ENCODE measurements at regions not wholly inside any gene's neighbourhood (a gene's known extent, or its start where the extent isn't known, plus 50 kb on each side); places are given as distances from the start of the nearest gene placed in this dataset.

DNA sequence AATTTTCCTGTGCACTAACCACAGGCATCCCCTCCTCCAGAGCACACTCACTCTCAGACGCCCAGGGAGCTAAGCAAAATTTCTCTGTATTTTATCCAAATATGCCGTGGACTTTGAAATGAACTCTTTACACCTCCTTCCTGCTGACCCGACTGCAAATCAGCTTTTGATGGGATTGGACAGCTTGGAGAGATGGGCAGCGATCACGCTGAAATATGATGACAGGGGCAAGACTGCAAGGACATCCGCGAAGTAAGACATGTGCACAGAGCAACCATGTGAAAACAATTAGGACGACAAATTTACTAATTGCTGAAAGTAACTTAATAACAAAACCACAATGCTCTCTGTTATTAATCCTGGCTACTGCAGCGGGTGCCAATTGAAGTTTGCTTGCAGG lies 64.6 kb upstream of the CLDN14 start:
- Histone ChIP-seq H3K27me3 (ENCODE audit: insufficient read depth, poor library complexity, severe bottlenecking) (peaks cover 24% of the 10 kb centered on the region), H3K27ac (replicated peaks) (no peak overlapping the region), H3K4me3 (replicated peaks; ENCODE audit: insufficient read depth, low read length) (no peak overlapping the region)
- TF ChIP-seq POLR2AphosphoS5 (IDR thresholded peaks at IDR 0.05; ENCODE audit: low read depth): no peak
- no peak for TF ChIP-seq GABPA (IDR thresholded peaks at IDR 0.05; ENCODE audit: low read depth)
- TF ChIP-seq, protein P1, sequence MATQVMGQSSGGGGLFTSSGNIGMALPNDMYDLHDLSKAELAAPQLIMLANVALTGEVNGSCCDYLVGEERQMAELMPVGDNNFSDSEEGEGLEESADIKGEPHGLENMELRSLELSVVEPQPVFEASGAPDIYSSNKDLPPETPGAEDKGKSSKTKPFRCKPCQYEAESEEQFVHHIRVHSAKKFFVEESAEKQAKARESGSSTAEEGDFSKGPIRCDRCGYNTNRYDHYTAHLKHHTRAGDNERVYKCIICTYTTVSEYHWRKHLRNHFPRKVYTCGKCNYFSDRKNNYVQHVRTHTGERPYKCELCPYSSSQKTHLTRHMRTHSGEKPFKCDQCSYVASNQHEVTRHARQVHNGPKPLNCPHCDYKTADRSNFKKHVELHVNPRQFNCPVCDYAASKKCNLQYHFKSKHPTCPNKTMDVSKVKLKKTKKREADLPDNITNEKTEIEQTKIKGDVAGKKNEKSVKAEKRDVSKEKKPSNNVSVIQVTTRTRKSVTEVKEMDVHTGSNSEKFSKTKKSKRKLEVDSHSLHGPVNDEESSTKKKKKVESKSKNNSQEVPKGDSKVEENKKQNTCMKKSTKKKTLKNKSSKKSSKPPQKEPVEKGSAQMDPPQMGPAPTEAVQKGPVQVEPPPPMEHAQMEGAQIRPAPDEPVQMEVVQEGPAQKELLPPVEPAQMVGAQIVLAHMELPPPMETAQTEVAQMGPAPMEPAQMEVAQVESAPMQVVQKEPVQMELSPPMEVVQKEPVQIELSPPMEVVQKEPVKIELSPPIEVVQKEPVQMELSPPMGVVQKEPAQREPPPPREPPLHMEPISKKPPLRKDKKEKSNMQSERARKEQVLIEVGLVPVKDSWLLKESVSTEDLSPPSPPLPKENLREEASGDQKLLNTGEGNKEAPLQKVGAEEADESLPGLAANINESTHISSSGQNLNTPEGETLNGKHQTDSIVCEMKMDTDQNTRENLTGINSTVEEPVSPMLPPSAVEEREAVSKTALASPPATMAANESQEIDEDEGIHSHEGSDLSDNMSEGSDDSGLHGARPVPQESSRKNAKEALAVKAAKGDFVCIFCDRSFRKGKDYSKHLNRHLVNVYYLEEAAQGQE (IDR thresholded peaks at IDR 0.05; ENCODE audit: insufficient replicate concordance, low read depth): no peak
- no peak for TF ChIP-seq SPI1 (IDR thresholded peaks at IDR 0.05; ENCODE audit: borderline replicate concordance, low read depth)
- no peak for DNase-seq (ENCODE audit: low read depth in 1 of 2, low spot score in 1 of 2)

DNA sequence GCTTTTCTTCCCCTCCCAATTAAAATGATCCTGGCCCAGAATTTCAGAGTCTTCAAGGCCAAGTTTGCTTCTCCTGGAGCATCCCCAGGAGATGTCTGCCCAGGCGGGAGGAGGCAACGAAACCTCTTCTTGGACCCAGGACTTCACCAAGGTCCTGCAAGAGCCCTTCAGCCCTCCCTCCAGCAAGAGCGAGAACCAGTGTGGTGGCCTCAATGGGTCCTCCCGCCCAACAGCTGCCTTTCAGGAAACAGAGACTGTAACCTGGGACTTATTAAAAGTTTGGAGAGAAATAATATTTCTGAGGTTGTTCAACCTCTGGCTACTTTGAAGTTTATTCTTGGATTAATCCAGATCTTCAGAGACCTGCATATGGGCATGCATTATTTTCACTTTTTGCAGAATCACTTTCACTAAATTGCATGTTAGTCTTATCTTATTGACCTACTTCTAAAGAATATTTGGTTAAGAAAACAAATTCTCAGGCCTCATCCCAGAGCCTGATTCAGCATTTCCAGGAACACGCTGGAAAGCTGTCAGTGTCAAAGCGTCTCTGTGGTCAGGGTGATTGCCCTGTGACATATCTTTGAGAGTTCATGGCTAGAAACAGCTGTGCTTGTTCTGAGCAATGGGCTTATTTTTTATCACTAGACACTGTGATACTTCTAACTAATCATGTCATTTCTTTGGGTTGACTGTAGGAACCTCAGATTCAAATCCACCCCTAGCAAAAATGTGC lies 66.0 kb upstream of the CLDN14 start:
- no peak for DNase-seq (ENCODE audit: low read depth in 1 of 2, low spot score in 1 of 2)
- Histone ChIP-seq H3K27me3 (ENCODE audit: insufficient read depth, poor library complexity, severe bottlenecking) (peaks cover 24% of the 10 kb centered on the region), H3K27ac (replicated peaks) (no peak overlapping the region), H3K4me3 (replicated peaks; ENCODE audit: insufficient read depth, low read length) (no peak overlapping the region)
- TF ChIP-seq, protein P2, sequence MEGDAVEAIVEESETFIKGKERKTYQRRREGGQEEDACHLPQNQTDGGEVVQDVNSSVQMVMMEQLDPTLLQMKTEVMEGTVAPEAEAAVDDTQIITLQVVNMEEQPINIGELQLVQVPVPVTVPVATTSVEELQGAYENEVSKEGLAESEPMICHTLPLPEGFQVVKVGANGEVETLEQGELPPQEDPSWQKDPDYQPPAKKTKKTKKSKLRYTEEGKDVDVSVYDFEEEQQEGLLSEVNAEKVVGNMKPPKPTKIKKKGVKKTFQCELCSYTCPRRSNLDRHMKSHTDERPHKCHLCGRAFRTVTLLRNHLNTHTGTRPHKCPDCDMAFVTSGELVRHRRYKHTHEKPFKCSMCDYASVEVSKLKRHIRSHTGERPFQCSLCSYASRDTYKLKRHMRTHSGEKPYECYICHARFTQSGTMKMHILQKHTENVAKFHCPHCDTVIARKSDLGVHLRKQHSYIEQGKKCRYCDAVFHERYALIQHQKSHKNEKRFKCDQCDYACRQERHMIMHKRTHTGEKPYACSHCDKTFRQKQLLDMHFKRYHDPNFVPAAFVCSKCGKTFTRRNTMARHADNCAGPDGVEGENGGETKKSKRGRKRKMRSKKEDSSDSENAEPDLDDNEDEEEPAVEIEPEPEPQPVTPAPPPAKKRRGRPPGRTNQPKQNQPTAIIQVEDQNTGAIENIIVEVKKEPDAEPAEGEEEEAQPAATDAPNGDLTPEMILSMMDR (IDR thresholded peaks at IDR 0.05; ENCODE audit: insufficient read depth, low read length): no peak
- TF ChIP-seq SPI1 (IDR thresholded peaks at IDR 0.05; ENCODE audit: borderline replicate concordance, low read depth) (no peak), POLR2AphosphoS5 (IDR thresholded peaks at IDR 0.05; ENCODE audit: low read depth) (no peak)

DNA sequence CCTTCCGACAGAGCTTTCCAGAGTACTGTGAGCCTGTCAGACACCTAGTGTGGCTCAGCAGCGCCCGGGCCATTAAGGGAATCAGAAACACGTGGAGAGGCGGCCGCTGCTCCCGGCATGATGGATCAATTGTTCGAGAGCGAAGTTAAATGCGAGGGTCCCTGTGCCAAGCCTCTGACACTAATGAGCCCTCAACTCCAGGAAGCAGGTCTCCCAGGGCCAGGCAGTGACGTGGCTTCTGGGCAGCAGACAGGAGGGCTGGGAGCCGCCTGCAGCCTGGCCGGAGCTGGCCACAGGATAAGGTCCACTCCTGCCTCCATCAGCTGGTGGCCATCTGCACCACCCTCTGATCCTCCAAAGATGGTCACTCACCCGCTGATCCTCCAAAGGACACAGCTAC lies 67.5 kb upstream of the CLDN14 start:
- no peak for DNase-seq (ENCODE audit: low read depth in 1 of 2, low spot score in 1 of 2)
- Histone ChIP-seq H3K4me3 (replicated peaks; ENCODE audit: insufficient read depth, low read length) (no peak overlapping the region), H3K27ac (replicated peaks) (no peak overlapping the region), H3K27me3 (ENCODE audit: insufficient read depth, poor library complexity, severe bottlenecking) (peaks cover 16% of the 10 kb centered on the region)
- no peak for TF ChIP-seq POLR2AphosphoS5 (IDR thresholded peaks at IDR 0.05; ENCODE audit: low read depth)
- TF ChIP-seq, protein P2 (IDR thresholded peaks at IDR 0.05; ENCODE audit: insufficient read depth, low read length): no peak
- TF ChIP-seq, protein P1 (IDR thresholded peaks at IDR 0.05; ENCODE audit: insufficient replicate concordance, low read depth): no peak
- no peak for TF ChIP-seq GABPA (IDR thresholded peaks at IDR 0.05; ENCODE audit: low read depth)
- TF ChIP-seq SPI1 (IDR thresholded peaks at IDR 0.05; ENCODE audit: borderline replicate concordance, low read depth): no peak

DNA sequence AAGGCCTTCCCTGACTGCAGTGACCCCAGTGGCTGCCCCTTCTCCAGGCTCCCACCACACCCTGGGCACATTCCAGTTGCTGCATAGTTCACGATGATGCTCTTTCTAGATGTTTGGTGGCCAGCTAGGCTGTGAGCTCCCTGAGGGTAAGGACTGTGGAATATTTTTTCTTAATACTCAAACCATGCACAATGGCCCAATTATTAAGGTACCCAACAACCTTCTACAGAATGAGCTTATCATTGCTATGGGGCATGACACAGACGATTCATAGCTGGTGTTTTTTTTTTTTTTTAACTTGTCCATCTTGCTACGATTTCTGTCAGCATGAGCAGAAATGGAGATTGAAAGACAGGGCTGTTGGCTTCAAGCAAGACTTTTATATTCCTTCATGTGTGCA lies 68.9 kb upstream of the CLDN14 start:
- no peak for DNase-seq (ENCODE audit: low read depth in 1 of 2, low spot score in 1 of 2)
- TF ChIP-seq POLR2AphosphoS5 (IDR thresholded peaks at IDR 0.05; ENCODE audit: low read depth): no peak
- no peak for TF ChIP-seq SPI1 (IDR thresholded peaks at IDR 0.05; ENCODE audit: borderline replicate concordance, low read depth)
- no peak for TF ChIP-seq GABPA (IDR thresholded peaks at IDR 0.05; ENCODE audit: low read depth)
- TF ChIP-seq, protein P2 (IDR thresholded peaks at IDR 0.05; ENCODE audit: insufficient read depth, low read length): no peak
- TF ChIP-seq, protein P1 (IDR thresholded peaks at IDR 0.05; ENCODE audit: insufficient replicate concordance, low read depth): no peak
- Histone ChIP-seq H3K27ac (replicated peaks) (no peak overlapping the region), H3K4me3 (replicated peaks; ENCODE audit: insufficient read depth, low read length) (no peak overlapping the region), H3K27me3 (ENCODE audit: insufficient read depth, poor library complexity, severe bottlenecking) (peaks cover 4% of the 10 kb centered on the region)
